ENCODE measurements at regions not wholly inside any gene's neighbourhood (a gene's known extent, or its start where the extent isn't known, plus 50 kb on each side); places are given as distances from the start of the nearest gene placed in this dataset.
"Not testable (repeated sequence)": the region's sequence is repeated elsewhere in the genome, so short reads cannot be mapped to it uniquely, and the experiment has no call there.

GRCh38 chr13:28607187-28607955 is 51.6 kb upstream of the POMP start:
- DNase-seq: no peak

DNA sequence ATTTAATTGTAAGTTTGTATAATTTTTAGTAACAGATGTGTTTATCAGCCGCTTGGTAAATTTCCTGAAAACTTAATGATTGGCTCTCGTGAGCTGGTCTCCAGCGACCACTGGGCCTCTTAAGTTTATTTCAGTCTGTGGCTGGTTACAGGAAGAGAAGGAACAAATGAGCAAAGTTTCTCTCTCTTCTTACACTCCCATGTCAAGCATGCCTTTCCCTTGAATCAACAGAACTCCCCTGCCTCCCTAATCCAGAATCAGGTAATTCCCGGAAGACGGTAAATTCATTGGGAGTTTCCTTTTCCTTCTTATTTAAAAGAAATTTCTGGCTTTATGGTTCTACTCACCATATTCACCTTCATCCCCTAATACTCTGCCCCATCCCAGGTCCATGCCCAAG is 52.5 kb upstream of the POMP start:
- no peak for DNase-seq

- not testable (repeated sequence) for DNase-seq
Measured at GRCh38 chr13:28605147-28605546, 53.8 kb upstream of the POMP start.

DNA sequence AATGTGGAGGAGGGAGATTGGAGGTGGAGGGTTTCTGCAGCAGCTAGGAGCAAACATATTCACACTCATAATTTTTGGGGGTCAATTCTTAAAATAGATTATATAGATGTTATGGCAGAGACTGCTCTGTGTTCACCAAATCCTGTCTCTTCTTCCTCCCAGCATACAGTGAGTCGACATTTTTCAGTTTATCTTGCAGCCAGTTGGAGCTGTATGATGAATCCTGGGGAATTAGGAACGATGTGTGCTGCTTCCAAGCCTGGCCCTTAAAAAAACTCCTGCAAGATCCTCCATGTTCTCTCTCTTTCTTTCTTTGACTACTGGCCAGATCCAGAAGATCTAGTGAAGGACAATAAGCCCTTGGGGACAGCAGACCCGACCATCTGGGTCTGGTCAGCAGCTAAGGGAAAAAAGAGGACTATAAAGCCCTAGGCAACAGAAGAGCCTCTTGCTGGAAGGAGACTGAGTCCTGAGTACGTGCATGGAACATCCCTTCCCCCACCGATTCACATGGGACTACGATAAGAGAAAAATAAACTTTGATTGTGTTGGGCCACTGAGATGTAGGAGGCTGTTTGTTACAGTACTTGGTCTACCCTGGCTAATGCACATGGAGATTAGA is 55.8 kb upstream of the POMP start:
- no peak for DNase-seq

DNA sequence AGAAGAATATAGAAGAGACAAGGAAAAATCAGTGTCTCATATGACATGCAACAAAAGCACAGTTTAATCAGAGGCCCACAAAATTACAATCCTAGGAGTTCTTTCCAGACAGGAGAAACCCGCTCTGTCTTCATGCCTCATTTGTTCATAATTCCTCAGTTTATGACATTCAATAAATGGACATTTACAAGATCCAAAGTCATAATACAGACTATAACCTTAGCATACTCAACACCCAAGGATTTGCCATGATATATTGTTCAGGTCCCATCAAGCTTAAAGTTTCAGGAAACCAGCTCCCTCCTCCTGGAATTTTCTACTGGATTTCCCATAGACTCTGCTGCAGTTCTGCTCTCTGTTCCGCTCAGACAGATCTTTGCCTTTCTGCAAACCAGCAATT is 56.4 kb upstream of the POMP start:
- DNase-seq: no peak

DNA sequence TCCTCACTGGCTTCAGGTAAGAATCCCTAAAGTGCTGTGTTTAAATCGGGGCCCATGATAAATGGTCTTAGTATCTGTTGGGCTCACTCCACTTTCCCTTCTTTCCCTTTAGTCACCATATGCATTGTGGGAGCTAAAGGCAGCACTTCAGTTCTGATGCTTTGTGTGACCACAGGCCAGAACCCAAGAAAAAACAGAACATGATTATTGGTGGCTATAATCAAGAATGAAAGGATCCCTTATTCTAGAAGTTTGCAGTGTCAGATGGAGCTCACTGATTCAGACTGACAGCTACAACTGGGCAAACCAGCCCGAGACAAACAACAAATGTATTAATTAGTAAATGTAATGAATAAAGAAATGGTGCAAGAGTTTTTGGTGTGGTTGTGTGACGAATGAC is 57.3 kb upstream of the POMP start:
- DNase-seq: no peak

GRCh38 chr13:28597641-28598040 is 61.3 kb upstream of the POMP start:
- no peak for DNase-seq

GRCh38 chr13:28590461-28590860 is 68.5 kb upstream of the POMP start:
- no peak for DNase-seq

DNA sequence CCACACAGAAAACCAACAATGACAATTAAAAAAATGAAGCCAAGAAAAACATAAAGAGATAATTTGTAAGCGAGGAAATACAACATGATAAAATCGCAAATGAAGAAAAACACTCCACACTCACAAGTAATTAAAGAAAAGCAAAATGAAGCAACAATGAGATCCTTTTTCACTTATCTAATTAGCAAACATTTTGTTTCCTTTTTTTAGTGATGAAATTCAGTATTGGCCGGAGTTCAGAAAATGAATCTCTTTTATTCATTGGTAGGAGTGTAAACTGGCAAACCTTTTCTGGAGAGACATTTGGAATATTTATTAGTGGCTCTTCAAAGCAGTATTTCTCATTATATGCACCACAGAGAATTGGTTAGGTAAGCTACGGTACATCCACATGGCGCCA is 70.6 kb upstream of the POMP start:
- DNase-seq: no peak

- no peak for DNase-seq
Measured at GRCh38 chr13:28587174-28587540, 71.8 kb upstream of the POMP start.

DNA sequence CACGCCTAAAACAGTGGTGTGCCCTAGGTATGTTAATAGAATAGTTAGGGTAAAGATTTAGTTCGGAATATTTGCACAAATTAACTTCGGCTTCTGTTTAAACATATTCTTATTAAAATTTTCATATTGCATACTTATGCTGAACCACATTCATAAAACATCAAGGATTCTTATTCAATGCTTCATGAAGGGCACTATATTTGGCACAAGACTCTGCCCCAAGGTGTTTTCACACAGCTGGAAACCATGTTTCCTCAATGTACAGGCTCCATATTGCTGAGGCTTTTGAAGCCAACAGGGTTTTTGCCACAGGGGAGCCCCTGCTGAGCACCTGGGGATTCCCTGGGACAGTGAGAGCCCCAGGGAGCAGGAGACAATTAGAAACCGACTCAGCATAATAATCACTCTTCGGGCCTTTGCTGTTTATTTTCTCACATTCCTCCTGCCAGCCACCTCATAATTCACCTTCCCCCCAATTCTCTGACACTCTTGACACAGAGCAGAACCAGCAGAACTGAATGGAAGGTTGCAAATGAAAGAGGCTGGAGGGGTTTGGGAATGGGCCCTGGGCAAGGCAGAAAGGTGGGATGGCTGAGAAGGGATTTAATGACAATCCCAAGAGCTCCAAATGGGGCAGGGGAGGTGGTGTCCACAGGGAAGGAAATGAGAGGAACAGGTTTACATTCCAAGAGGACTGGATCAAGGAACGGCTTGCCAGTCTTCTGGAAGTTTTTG is 72.3 kb upstream of the POMP start:
- DNase-seq: no peak

GRCh38 chr13:28585561-28585960 is 73.4 kb upstream of the POMP start:
- no peak for DNase-seq

DNA sequence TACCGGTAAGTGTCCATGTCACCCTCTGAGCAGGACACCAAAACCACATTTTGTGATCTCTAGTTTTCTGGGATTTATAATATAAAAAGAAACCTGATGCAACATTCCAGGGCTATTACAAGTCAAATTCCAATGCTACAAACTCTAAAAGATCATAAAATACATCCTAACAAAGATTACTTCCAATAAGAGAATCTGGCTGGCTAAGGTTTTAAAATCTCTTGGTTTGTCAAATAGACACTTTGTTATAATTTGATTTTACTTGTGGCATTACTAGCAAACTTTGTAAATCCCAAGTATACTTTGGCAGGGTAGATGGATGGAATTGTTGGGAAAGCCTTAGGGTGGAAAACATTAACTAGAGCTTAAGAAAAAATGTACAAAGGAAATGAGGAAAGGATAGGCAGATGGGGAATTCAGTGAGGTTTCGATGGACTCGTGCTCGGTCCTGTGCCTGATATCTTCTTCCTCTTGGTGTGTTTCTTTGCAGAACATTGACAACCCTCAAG is 74.0 kb upstream of the POMP start:
- DNase-seq: no peak

- DNase-seq: no peak
Measured at GRCh38 chr13:28583651-28584091, 75.3 kb upstream of the POMP start.

DNA sequence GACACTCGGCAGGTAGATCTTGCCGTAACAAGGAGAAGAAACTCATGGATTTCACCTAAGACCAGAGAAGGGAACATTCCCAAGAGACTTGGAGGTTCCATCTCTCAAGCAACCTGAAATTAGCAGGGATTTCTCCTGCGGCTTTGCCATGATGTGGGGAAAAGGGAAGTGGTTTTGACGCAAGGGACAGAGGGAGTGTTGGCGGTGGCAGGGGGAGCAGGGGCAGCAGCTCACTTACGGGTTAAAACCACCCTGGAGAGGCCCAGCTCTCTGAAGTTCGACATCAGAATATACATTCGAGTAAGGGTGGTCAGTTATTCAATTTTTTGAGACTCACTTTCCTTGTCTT is 76.1 kb upstream of the POMP start:
- no peak for DNase-seq

- DNase-seq: no peak
Measured at GRCh38 chr13:28582225-28582891, 76.6 kb upstream of the POMP start.

GRCh38 chr13:28581451-28581850 is 77.5 kb upstream of the POMP start:
- no peak for DNase-seq

DNA sequence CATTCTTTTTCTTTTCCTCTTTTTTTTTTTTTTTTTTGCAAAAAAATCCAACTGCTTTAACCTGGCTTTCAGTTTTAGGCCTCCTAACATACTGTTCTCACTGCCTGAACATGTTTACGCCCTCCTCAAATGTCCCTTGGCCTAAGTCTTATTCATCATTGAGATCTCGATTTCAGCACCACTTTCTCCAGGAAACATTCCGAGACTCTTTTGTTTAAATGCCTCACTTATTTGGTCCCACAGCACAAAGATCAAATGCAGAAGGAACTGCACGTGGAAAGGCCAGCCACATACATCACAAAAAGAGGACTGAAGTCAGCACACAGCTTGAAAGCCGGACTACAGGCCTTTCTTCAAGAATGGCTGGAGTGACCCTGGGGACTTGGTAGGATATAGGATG is 79.2 kb upstream of the POMP start:
- DNase-seq: no peak

DNA sequence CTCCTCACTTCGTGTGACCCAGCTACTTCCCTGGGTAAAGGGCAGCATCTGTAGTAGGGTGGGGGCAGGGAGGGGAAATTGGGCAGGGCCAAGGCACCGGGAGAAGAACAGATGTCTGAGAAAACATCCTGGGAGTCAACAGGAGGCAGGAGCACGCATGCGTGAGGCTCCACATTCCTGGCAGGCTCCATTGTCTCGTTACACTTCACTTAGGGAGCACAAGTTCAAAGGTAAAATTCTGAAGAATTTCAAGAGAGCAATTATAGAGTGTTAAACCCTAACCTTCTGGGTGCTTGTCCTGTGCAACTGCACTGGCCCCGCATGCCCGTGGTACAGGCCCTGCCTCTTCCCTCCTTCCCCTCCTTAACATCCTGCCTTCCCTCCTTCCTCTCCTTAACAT is 79.6 kb upstream of the POMP start:
- DNase-seq: peak; percentile 9

GRCh38 chr13:28576067-28576466 is 81.1 kb upstream of the FLT1 start:
- DNase-seq: no peak

DNA sequence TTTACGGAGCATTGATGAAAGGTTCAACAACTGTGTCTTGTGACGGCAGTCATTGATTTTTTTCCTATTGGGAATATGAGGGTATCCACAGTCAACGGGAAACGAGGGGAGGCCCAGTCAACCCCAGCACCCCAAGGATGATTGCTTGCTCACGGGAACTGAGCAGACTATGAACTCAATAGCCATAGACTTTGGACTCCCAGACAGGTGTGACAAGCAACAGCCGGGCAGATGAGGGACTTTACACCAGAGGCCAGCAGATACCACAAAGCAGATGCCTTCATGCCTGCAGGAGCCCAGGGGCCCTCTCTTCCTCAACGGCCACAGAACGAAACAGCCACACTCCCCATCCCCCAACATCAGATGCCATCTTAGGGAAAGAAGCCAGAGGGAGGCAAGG is 80.3 kb upstream of the FLT1 start:
- DNase-seq: no peak

DNA sequence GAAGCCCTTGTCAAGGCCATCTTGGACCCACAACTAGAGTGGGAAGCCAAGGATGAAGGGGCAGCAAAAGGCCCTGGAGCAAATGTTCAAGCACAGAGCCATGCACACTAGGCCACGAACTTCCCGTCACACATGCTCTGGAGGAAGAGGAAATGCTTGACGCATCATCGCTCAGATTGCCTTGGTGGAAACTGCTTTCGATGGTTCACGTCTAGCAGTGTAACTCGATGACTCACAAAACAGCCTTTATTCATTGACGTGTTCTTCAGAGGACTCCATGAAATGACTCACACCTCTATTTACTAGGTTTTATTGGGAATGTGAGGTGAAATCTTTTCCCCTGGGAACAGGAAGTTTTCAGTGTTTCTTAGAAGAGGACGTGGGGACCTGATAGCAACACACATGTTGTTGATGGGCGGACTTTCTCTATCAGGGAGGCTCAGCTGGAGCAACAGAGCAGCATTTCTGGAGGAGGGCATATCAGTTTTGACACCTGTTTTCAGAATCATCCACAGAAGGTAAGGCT is 79.8 kb upstream of the FLT1 start:
- peak; percentile 8 for DNase-seq
